ENCODE measurements at regions not wholly inside any gene's neighbourhood (a gene's known extent, or its start where the extent isn't known, plus 50 kb on each side); places are given as distances from the start of the nearest gene placed in this dataset.

DNA sequence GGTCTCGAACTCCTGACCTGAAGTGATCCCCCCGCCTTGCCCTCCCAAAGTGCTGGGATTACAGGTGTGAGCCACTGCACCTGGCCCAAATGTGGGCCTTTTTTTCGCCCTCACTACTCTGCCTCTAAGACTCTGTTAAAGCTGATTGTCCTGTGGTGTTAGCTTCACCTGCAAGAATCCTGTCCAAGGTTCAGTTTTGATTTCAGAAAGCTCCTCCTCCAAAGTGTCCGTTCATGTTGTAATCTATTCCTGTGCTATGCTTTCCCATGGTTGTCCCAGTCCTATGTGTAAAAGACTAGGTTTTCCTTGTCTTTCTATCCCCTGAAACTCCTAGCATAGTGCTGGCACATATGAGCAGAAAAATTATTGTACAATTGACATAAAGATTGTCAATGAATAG lies 440.9 kb downstream of the KLF5 start:
- Histone ChIP-seq H3K27me3 (no peaks in the 10 kb centered on the region), H3K4me3 (no peak overlapping the region), H3K27ac (no peak overlapping the region), H3K36me3 (no peaks in the 10 kb centered on the region), H3K9ac (ENCODE audit: low read depth in 2 of 2, low read length in 2 of 2) (no peak overlapping the region), H3K9me3 (no peaks in the 10 kb centered on the region), H3K4me1 (no peaks in the 10 kb centered on the region)
- intact Hi-C loops (cut with DNase I) = no loop called here
- no peak for DNase-seq
- TF ChIP-seq, protein P1, sequence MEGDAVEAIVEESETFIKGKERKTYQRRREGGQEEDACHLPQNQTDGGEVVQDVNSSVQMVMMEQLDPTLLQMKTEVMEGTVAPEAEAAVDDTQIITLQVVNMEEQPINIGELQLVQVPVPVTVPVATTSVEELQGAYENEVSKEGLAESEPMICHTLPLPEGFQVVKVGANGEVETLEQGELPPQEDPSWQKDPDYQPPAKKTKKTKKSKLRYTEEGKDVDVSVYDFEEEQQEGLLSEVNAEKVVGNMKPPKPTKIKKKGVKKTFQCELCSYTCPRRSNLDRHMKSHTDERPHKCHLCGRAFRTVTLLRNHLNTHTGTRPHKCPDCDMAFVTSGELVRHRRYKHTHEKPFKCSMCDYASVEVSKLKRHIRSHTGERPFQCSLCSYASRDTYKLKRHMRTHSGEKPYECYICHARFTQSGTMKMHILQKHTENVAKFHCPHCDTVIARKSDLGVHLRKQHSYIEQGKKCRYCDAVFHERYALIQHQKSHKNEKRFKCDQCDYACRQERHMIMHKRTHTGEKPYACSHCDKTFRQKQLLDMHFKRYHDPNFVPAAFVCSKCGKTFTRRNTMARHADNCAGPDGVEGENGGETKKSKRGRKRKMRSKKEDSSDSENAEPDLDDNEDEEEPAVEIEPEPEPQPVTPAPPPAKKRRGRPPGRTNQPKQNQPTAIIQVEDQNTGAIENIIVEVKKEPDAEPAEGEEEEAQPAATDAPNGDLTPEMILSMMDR (IDR thresholded peaks at IDR 0.05) = no peak

DNA sequence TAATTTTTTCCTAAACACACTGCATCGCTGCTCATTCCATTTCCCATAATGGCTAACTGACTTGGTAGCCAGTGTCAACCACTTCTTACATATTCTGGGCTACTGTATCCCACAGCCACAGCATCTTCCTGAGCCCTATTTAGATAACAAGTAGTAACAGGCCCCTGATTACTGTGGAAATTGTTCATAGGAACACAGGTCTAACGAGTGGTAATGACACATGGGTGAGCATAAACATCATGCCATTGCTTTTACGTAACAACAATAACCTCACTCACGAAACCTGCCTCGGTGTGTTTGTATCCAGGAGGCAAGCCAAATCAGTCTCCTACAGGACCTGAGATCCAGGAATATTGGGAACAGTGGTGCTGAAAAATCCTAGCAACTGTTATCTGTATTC lies 438.6 kb downstream of the KLF5 start:
- Histone ChIP-seq H3K9ac (ENCODE audit: low read depth in 2 of 2, low read length in 2 of 2) (no peak overlapping the region), H3K36me3 (no peaks in the 10 kb centered on the region), H3K9me3 (no peaks in the 10 kb centered on the region), H3K27ac (no peak overlapping the region), H3K4me1 (no peaks in the 10 kb centered on the region), H3K4me3 (no peak overlapping the region), H3K27me3 (no peaks in the 10 kb centered on the region)
- intact Hi-C loops (cut with DNase I) = no loop called here
- DNase-seq = no peak
- TF ChIP-seq, protein P1 (IDR thresholded peaks at IDR 0.05) = no peak

DNA sequence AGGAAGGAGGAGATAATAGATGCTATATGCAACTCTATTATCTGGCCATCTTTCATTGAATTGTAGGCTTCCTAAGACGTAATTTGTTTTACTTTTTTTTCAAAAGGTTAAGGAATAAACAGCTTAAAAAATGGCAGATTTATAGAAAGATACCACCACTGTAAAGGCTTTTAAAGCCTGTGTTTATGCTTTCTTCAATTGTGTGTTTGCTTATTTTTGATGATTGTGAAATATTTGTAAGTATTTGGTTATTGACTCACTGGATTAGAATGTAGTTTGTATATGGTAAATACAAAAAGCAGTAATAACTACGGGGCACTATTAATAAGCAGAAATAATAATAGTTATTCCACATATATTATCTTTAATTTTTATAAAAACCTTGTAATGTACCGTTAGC lies 437.9 kb downstream of the KLF5 start:
- Histone ChIP-seq H3K9me3 (no peaks in the 10 kb centered on the region), H3K27me3 (no peaks in the 10 kb centered on the region), H3K36me3 (no peaks in the 10 kb centered on the region), H3K27ac (no peak overlapping the region), H3K4me1 (no peaks in the 10 kb centered on the region), H3K9ac (ENCODE audit: low read depth in 2 of 2, low read length in 2 of 2) (no peak overlapping the region), H3K4me3 (no peak overlapping the region)
- TF ChIP-seq, protein P1 (IDR thresholded peaks at IDR 0.05) = no peak
- DNase-seq = no peak
- intact Hi-C loops (cut with DNase I) = no loop called here

DNA sequence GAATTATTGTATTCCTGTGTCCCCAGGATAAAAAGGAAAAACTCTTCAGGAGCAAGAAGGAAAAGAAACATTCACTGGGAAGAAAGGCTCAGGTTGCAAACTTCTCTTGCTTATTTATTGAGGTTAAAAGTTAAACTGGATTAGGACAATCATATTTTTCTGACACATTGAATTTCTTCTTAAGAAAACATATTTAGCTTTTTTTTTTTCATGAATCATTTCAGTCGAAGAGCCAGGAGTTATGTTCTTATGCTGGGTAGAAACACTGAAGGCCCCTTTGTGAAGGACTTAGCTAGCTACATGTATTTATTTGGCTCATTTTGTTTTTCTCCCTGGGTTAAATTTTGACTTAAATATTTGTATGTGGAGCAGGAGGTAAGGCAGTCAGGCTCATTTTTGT lies 434.0 kb downstream of the KLF5 start:
- H3K27me3 ChIP-seq = no peaks in the 10 kb centered on the region
- H3K27ac ChIP-seq = no peak overlapping the region
- H3K9ac ChIP-seq (ENCODE audit: low read depth in 2 of 2, low read length in 2 of 2) = no peak overlapping the region
- no peaks in the 10 kb centered on the region for H3K9me3 ChIP-seq
- intact Hi-C loops (cut with DNase I) = no loop called here
- H3K4me1 ChIP-seq = no peaks in the 10 kb centered on the region
- DNase-seq = no peak
- no peaks in the 10 kb centered on the region for H3K36me3 ChIP-seq
- TF ChIP-seq, protein P1 (IDR thresholded peaks at IDR 0.05) = no peak
- no peak overlapping the region for H3K4me3 ChIP-seq

DNA sequence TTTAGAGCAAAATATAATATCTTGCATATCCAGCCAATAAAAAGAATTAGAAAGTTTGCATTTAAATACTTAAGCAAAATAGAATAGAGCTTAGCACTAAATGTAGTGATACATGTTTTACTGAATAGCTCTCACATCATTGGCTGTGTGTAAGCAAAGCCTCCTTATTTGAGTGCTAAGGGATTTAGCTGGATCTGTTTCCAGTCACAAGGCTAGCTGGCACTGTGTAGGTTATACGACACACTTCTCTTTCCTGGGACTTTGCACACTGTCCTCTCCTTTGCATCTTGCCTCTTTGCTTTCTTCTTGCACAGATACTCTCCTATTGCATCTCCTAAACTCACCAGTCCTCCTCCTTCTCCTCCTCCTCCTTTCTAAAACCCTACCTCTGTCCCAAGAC lies 423.8 kb downstream of the KLF5 start:
- Histone ChIP-seq H3K9ac (ENCODE audit: low read depth in 2 of 2, low read length in 2 of 2) (no peak overlapping the region), H3K4me3 (no peak overlapping the region), H3K4me1 (no peaks in the 10 kb centered on the region), H3K9me3 (no peaks in the 10 kb centered on the region), H3K27ac (no peak overlapping the region), H3K36me3 (no peaks in the 10 kb centered on the region), H3K27me3 (no peaks in the 10 kb centered on the region)
- intact Hi-C loops (cut with DNase I) = no loop called here
- no peak for DNase-seq
- TF ChIP-seq, protein P1 (IDR thresholded peaks at IDR 0.05) = no peak

All from colonic mucosa (tissue), 4 donors.